ENCODE measurements at regions not wholly inside any gene's neighbourhood (a gene's known extent, or its start where the extent isn't known, plus 50 kb on each side); places are given as distances from the start of the nearest gene placed in this dataset.
"Not testable (repeated sequence)": the region's sequence is repeated elsewhere in the genome, so short reads cannot be mapped to it uniquely, and the experiment has no call there.

DNA sequence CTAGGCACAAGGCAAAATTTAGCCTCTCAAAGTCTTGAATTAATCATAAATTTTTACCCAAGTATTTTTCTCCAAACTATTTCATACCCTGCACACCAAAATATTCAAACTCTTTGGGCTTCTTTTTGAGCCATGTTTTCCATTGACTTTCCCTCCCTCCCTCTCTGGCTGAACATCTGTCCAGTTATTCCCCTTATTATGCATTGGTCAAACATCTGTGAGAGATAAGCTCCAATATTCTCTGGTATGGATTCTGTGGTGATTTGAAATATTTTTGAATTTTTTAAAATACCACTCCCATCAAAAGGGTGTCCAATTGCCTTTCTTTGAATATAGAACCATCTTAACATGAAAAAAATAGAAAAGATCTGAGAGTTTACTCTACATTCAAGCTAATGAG is 244.2 kb downstream of the RFPL4B start:
- no peak for DNase-seq

DNA sequence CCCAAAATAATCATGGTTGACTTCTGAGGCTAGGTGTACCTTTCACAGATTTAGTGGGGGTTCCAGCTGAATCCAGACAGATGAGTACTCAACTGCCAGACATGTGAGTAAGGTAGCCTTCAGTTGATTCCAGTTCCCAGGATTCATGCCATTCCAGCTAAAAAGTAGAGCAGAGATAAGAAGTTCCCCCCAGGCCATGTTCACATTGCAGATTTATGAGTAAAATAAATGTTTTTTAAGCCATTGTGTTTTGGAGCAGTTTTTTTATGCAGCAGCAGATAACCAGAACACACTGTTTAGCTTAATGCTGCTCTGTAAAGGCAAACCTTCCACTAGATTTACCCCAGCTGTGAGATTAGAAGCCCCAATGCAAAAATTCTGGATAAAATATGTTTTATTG is 245.0 kb downstream of the RFPL4B start:
- no peak for DNase-seq

DNA sequence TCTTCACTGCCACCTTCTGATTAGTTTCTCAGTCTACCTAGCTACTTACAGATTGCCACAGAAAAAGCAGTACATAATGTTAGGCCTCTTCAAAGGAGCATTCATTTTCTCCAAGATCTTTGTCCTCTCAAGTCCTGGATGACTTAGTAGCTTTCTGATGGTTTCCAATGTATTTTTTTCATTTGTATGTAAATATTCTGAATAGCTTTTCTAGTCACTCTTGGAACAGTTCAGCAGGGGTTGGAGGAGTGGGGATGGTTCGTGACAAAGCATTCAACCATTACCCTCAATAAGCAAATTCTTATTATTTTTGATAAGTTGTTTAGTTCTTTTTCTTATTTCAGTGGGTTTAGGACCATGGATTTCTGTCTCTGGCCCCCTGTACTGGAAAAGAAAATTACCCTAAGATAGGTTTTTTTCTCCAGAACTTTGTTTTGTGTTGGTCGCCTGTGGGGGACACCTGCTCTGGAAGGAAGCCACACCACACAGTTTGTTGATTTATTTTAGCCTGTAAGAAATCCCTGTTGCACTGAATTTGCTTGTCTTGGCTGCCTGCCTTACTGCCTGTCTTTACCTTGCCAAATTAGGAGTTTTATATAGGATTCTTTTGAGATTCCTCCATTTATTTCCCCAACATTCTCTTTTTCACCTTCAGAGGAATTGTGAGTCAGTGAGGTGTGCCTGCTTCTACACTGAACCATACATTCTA is 247.9 kb downstream of the RFPL4B start:
- DNase-seq: no peak

DNA sequence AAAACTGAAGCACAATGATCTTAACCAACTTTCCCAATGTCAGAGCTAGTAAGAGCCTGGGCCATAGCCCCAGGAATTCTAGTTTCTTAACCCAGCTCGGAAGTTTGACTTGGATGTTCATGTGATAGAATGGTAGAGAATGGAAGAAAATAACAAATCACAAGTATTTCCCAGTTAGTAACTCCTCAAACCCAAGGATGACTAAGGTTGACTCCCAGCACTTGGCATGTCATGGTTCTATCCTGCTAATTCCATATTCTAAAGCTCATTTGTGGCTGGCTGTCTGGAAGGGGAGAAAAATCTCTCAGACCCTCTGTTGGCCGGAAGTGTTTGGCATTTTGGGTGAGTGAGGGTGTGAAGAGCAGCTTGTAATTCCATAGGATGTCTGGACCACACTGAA is 248.7 kb downstream of the RFPL4B start:
- no peak for DNase-seq

DNA sequence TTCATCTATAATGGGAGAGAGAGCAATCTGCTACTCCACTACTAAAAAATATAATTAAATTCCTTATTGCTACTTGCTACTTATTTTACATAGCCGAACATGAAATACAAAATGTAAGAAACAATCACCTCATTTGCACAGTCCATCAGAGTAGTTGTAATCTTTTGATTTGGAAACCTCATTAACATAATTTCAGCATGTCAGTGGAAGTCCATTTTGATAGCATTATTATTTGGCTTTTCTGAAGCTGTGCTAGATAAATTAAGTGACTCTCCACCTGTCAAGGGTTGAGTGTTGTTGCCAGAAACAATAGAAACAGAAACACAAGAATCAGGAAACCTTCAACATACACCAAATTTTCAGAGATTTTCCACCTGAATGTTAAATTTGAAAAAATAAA is 250.0 kb downstream of the RFPL4B start:
- no peak for DNase-seq

DNA sequence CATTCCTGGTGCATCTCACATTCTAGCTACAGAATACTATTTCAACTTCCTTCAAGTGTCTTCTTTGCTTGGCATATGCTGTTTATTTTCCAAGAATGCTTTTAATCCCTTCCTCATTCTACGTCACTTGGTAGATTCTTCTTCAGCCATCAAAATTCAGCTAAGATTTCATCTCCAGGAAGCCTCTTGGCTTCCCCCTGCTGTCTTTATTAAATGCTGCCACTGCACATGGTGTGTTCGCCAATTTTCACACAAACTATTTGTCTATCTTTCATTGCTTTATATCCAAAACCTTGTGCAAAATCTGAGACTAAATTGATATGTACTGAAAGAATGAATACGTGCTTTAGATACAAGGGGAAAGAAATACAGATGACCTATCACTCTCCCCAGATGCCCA is 253.0 kb downstream of the RFPL4B start:
- DNase-seq: no peak

DNA sequence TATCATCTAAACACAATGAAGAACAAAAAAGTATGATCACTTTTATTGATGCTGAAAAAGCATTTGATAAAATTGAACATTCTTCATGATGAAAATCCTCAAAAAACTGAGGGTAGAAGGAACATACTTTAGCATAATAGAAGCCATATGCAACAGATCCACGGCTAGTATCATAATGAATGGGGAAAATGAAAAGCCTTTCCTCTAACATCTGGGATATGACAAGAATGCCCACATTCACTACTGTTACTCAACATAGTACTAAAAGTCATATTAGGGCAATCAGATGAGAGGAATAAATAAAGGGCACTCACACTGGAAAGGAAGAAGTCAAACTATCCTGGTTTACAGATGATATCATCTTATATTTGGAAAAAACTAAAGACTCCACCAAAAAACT is 256.6 kb downstream of the RFPL4B start:
- no peak for DNase-seq

DNA sequence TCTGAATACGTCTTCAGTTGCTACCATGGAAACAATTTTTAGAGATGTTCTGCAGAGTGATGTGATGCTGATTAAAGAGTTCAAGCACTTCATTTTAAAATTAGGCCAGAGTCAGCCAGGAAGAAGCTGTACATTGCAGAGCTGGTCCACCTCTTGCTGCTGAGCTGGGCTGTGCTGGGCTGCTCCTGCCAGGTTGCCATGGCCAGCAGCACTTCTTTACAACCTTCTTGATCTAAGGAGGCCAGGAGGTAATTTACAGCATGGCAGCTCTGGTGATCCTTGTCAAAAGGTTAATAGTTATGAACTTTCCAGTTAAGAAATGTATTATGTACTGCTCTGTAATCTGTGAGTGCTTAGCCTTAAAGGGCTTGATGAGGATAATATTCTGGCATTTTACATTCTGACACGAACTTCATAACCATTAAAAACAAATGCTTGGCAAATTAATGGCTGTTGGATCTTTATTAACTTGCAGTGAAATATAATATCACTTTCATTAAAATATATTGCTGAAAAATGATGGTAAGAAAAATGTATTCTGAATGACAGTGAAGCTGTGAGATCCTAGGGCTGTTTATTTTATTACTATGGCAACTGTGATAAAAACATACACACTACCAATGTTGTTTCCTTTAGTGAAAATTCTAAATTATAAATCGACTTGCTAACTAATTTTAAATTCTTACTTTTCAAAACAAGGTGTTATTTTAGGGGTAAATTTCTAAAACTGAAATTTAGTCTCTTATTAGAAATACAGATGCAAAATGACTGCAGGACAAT is 259.7 kb downstream of the RFPL4B start:
- DNase-seq: no peak

DNA sequence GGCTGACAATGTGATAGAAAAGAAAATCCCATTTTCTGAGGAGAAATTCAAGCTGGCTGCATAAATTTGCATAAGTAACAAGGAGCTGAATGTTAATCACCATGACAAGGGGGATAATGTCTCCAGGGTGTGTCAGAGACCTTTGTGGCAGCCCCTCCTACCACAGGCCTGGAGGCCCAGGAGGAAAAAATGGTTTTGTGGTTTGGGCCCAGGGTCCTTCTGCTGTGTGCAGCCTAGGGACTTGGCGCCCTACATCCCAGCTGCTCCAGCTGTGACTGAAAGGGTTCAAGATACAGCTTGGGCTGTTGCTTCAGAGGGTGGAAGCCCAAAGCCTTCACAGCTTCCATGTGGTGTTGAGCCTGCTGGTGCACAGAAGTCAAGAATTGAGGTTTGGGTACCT is 261.8 kb downstream of the RFPL4B start:
- not testable (repeated sequence) for DNase-seq

DNA sequence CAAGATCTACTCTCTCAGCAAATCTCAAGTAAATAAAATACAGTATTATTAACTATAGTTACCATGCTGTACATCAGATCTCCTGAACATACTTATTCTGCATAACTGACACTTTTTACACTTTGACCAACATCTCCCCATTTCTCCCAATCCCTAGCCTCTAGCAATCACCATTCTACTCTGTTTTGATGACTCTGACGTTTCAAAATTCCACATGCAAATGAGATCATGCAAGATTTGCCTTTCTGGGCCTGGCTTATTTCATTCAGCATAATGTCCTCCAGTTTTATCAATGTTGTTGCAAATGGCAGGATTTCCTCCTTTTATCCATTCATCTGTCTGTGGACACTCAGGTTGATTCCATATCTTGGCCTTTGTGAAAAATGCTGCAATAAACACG is 266.3 kb downstream of the RFPL4B start:
- no peak for DNase-seq

DNA sequence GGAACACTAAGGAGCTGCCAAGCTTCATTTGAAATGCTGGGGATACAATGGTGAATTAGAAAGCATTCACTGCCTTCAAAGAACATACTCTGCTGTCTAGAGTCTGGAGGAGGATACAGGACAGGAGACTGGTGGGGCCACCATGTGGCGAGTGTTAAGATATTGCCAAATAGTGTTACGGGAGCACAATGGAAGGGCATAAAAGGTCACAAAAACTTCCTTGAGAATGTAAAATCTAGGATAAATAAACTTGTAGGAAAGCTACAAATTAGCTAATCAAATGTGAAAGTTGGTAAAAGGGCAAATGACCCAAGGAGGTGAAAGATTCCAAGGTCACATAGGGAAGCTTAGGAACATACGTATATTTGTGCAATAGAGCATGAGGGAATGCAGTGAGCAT is 271.7 kb downstream of the RFPL4B start:
- no peak for DNase-seq

DNA sequence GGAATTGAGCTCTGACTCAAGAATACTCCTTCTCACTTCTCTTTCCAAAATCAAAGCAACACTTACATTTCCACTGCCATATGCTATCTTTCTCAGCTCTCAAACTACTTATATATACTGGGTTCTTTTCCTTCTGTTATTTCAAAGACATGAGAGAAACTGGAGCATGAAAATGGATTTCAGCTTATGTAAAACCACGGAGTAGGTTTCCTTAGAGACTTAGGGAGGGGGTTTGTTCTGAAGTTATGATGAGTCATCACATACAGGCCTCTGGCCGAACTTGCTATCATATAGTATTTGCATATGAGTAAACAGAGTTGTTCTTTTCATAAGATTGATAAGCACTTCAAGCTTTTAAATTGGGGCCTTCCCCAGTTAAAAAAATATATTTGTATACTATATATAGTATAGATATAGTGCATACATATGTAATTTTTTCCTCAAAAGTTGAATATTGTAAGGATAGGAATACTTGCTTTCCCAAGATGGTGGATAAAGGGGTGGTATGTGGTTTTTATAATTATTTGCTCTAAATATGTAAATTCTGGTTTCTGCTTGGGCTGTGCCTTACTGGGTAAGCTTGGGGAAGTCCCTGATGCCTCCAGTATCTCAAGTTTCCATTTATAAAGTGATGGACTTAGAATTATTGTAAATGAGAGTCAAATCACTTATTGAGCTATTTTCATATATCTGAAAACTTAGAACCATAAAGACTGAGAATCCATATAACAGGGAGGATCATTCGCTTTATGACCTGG is 273.9 kb downstream of the RFPL4B start:
- DNase-seq: no peak

DNA sequence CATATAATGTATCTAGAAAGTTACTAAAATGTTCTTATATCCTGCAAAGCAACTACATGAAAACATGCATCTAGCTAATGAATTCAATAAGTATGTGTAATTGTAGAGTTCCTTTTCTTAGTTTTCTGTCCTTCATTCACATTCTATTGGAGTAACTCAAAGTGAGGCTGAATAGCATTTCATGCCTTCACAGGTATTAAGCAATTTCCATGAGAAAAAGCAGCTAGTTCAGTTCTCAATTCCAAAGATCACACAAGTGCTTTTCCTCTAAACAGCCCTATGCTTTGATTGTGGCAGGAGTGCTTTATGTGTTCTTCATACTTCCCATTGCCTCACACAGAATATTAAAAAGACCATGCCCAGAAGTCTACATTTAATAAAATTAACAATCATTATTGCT is 274.9 kb downstream of the RFPL4B start:
- DNase-seq: no peak

DNA sequence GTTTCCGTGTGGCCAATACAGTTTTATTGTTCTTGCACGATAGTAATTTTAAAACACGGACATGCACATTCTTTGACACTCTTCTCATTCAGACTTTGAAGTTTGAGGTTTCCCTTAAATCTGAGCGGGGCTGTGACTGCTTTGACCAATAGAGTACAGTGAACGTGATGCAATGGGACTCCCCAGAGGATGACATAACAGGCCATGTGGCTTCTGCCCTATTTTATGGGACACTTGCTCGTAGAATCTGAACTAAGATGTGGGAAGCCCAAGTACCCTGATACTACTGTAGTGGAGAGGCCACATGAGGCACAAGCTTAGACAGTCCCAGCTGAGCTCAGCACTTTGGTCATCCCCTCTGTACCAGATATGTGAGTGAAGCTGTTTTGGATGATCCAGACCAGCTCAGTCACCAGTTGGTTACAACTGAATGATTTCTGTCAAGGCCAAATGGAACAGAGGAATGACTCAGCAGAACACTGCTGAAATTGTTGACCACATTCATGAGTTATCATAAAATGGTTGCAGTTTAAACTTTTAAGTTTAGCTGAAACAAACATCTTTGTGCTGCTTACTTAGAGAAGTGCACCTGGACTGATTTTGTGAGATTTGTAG is 279.4 kb downstream of the RFPL4B start:
- no peak for DNase-seq

DNA sequence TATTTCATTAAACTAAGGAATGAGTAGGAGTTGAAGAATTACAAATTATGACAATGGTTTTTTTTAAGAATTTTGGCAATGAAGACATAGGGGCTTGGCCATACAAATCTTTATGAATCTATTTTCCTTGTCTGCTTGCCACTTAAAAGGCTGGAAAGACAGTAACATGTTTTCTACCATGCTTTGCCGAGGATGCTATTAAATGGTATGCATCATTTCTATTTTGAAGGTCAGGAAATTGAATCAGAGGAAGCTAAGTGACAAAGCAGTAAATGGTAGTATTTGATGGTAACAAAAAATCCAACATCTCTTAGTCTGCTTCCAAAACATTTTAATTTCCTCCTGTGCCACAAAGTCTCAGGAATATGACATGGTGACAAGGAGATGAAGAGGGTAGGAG is 287.2 kb downstream of the RFPL4B start:
- no peak for DNase-seq

DNA sequence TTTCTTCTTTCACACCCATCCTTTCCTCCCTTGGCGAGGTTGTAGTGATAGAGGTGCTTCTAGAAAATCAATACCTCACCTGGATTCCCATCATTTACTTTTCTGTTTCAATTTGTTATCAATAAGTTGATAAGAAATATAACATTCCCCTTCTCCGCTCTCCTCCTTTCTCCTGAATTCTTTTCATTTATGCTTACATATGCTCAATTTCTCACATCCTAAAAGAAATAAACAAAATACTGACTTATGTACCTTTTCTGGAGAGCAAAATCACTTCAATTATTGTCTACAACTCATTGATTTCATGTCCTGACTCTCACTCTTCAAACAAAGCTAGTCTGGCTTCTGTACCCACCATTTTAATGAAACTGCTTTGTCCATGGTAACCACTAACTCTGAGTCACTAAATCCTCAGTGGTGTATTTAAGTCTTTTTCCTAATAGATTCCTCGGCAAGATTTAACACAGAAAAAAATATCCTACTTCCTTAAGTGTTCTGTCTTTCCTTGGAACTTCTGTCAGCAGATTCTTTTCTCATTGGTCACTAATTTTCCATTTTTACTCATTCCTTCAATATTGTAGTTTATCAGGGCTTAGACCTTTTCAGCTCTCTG is 289.6 kb downstream of the RFPL4B start:
- no peak for DNase-seq

DNA sequence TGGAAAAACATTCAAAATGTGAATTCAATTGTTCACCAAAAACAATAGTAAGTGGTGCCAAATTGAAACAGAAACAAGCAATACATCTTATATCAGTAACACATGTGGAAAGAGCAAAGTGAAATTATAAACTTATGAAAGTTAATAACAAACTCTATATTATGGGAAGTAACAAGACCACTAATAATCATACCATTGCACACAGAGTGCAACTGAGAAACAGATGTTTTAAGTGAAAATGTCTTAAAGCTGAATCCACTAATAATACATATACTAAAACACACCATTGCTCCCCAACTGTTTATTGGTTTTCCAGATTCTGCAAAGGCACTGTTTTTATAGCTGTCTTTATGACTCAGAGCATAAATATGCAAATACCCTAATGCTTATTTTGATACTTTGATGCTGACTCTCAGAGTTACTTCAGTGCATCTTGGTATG is 292.3 kb downstream of the RFPL4B start:
- no peak for DNase-seq

DNA sequence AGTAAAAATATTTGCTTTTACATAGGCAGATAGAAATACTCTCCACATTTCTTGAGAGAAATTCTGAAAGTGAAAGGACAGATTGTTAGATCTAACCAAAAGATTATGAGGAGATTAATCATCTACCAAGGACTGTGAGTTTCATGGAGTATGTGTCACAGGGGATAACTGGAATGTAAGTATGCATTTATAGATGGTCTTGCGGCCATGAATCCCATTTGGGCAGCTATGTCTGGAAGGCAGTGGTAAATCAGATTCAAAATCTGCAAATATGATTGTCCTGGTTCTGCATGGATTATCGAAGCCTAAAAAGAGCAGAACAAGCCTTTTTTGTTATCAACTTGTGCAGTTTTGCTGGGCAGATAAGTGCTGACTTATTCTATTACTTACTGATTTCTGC is 293.8 kb downstream of the RFPL4B start:
- DNase-seq: no peak

DNA sequence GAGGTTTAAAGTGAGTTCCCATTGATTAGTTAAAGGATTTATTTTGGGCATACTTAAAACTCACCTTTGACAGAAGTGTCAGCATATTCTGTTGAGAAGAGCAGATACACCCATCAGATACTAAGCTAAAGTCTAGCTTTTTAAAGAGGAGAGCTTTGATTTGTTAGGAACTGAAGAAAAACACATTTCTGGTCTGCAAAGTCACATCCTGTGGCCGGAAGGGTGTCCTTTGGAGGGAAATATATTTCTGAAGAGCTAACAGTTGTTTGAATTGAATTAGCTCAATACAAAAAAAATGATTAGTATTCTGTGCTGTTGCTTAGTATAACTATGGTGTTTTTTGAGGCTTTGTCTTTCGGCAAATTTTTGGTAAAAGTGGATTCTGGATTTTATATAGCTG is 302.7 kb downstream of the RFPL4B start:
- no peak for DNase-seq

DNA sequence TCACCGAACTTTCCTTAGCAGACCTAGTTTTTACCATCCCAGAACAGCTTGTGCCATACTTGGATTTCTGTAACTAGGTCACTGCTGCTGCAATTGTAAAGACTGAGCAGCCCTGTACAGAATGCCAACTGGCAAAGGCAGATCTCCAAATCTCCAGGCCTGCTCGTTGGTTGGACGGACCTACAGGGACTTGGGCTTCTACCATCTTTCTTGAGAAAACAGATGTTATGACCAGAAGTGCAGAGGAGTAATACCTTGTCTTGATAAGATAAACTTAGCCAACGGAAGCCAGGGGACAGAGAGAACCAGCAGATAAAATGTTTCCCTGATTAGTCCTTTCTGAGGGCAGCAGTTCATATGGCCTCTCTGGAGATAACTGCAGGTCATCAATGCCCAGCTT is 304.1 kb downstream of the RFPL4B start:
- no peak for DNase-seq

DNA sequence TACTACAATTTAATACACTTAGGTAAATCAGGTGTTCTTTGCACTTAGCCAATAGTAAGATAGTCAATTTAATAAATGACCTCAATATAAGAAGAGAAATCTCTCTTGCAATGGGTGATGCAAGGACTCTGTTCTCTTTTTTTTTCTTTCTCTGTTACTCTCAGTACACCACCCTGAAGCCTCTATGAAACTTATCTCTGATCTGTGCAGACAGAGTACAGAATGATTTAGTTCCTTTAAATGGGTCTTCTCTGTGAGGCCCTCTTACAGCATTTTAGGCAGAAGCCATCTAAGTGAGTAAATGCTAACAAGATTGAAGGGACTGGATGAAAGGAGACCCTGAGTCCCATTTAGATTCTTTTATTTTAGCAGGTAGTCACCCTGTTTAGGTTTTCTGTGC is 312.8 kb downstream of the RFPL4B start:
- no peak for DNase-seq

DNA sequence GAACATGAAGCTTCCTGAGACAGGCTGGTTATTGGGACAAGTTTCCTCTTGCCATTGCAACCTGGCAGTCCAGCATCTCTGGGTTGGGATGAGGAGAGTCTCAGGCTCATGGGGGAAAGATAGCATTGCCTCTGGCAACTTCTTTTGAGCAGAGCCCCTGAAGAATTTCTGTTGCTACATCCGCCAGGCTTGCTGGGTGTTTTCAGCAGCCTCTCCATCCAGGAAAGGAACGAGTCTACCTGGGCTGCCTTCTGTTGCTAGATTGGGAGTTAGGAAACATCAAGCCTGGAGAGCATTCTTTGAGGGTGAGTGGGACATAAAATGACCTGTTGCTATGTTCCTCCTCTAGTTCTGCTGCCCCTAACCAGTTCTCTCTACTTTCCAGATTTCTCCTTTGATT is 313.5 kb downstream of the RFPL4B start:
- DNase-seq: no peak

DNA sequence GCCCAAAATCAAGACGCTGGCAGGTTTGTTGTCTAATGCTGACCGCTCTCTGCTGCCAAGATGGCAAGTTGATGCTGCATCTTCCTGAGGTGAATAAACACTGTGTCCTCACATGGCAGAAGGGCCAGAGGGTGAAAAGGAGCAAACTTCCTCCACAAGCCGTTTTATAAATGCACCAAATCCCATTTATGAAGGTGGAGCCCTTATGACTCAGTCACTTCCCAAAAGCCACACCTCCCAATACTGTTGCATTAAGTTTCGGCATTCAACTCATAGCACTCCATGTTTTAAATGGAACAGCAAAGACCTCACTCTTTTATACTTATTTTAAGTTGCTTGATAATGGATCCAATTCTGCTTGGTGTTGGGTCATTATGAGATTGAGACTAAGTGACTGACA is 316.6 kb downstream of the RFPL4B start:
- no peak for DNase-seq
